ENCODE measurements at regions not wholly inside any gene's neighbourhood (a gene's known extent, or its start where the extent isn't known, plus 50 kb on each side); places are given as distances from the start of the nearest gene placed in this dataset.

- TF ChIP-seq BHLHE40 (IDR thresholded peaks at IDR 0.05; ENCODE audit: borderline replicate concordance in 1 of 2, low read depth in 2 of 2, low read length in 1 of 2) (no peak), NFYA (IDR thresholded peaks at IDR 0.05; ENCODE audit: borderline replicate concordance, low read depth, low read length) (no peak), IRF5 (IDR thresholded peaks at IDR 0.05; ENCODE audit: borderline replicate concordance) (no peak), SREBF2 (IDR thresholded peaks at IDR 0.05; ENCODE audit: low read length) (no peak), NFXL1 (IDR thresholded peaks at IDR 0.05; ENCODE audit: borderline replicate concordance) (no peak), NRF1 (conservative IDR thresholded peaks at IDR 0.05; ENCODE audit: low read depth, low read length) (no peak), BMI1 (IDR thresholded peaks at IDR 0.05; ENCODE audit: borderline replicate concordance) (no peak), RB1 (IDR thresholded peaks at IDR 0.05; ENCODE audit: borderline replicate concordance) (no peak)
These were observed 371.5 kb downstream of the AACS start (continued) for GRCh38 chr12:125436686-125437085.

- SMC1A ChIA-PET (ENCODE audit: uncharacterized antibody, unreplicated experiment) = interaction anchor here (2.6 to 2.9 kb wide), 2 partner anchors 25 to 36 kb away, joined by 10 to 14 read pairs; no protein-coding TSS in a partner anchor
- Histone ChIP-seq H3K27me3 (replicated peaks in 1 of 2; ENCODE audit: control insufficient read depth in 2 of 2, insufficient read depth in 2 of 2, low read length in 1 of 2) (no peaks in the 10 kb centered on the region), H3K4me2 (ENCODE audit: control insufficient read depth, insufficient read depth) (no peak overlapping the region), H3K4me1 (ENCODE audit: control insufficient read depth, insufficient read depth, low read length) (peaks cover 4% of the 10 kb centered on the region), H4K20me1 (ENCODE audit: control insufficient read depth, insufficient read depth) (no peaks in the 10 kb centered on the region), H3K36me3 (ENCODE audit: control insufficient read depth in 2 of 2, insufficient read depth in 2 of 2, low read length in 1 of 2) (no peaks in the 10 kb centered on the region), H3K4me3 (no peak overlapping the region), H3K27ac (ENCODE audit: control insufficient read depth, insufficient read depth) (no peak overlapping the region), H3K9me3 (replicated peaks; ENCODE audit: control insufficient read depth, insufficient read depth, low read length) (peaks cover 3% of the 10 kb centered on the region; the same call in 2 of the 3 replicates), H3K9ac (ENCODE audit: control insufficient read depth, insufficient read depth, low read length) (no peak overlapping the region), H3K79me2 (ENCODE audit: control insufficient read depth, insufficient read depth, low read length) (no peaks in the 10 kb centered on the region), H2AFZ (ENCODE audit: control insufficient read depth, low read depth, low read length) (no peak overlapping the region)
- intact Hi-C loops (cut with micrococcal nuclease; ENCODE audit: unreplicated experiment) (no loop called here), in situ Hi-C loops (cut with MboI) (no loop called here)
- POLR2A ChIA-PET = no interaction called here
- RAD21 ChIA-PET (ENCODE audit: unreplicated experiment) = interaction anchor here (0.7 kb wide), 1 partner anchor 215 kb away, joined by 3 read pairs; no protein-coding TSS in a partner anchor
- WGBS (ENCODE audit: insufficient coverage, insufficient replicate concordance, low lambda C conversion rate, missing lambda C conversion rate) = 75% methylated on average over 3 of the region's 3 CpGs
- no peak for DNase-seq (ENCODE audit: low read depth, low spot score)
- ATAC-seq = no peak
- CTCF ChIA-PET = no interaction called here
- no TSS peak for BruUV-seq (replicated peaks)
- no peak for FAIRE-seq
- TF ChIP-seq NFIC (IDR thresholded peaks at IDR 0.05; ENCODE audit: low read depth, low read length) (no peak), CBFB (IDR thresholded peaks at IDR 0.05; ENCODE audit: low read depth) (no peak), SIN3A (IDR thresholded peaks at IDR 0.05; ENCODE audit: low read depth, low read length) (no peak), NRF1 (conservative IDR thresholded peaks at IDR 0.05; ENCODE audit: low read depth, low read length) (no peak), REST (IDR thresholded peaks at IDR 0.05; ENCODE audit: low read depth, low read length) (no peak), IRF5 (IDR thresholded peaks at IDR 0.05; ENCODE audit: borderline replicate concordance) (no peak), RCOR1 (conservative IDR thresholded peaks at IDR 0.05; ENCODE audit: low read depth, low read length) (no peak), CREB1 (IDR thresholded peaks at IDR 0.05; ENCODE audit: low read depth) (no peak), EZH2 (IDR thresholded peaks at IDR 0.05; ENCODE audit: borderline replicate concordance, control insufficient read depth, low read depth, low read length) (no peak), ZNF384 (IDR thresholded peaks at IDR 0.05; ENCODE audit: borderline replicate concordance, low read depth, low read length) (no peak), SP1 (IDR thresholded peaks at IDR 0.05; ENCODE audit: low read depth, low read length) (no peak)
These were observed 375.2 kb downstream of the AACS start for GRCh38 chr12:125440399-125440798.
